ENCODE measurements at regions not wholly inside any gene's neighbourhood (a gene's known extent, or its start where the extent isn't known, plus 50 kb on each side); places are given as distances from the start of the nearest gene placed in this dataset.
"Not testable (repeated sequence)": the region's sequence is repeated elsewhere in the genome, so short reads cannot be mapped to it uniquely, and the experiment has no call there.

DNA sequence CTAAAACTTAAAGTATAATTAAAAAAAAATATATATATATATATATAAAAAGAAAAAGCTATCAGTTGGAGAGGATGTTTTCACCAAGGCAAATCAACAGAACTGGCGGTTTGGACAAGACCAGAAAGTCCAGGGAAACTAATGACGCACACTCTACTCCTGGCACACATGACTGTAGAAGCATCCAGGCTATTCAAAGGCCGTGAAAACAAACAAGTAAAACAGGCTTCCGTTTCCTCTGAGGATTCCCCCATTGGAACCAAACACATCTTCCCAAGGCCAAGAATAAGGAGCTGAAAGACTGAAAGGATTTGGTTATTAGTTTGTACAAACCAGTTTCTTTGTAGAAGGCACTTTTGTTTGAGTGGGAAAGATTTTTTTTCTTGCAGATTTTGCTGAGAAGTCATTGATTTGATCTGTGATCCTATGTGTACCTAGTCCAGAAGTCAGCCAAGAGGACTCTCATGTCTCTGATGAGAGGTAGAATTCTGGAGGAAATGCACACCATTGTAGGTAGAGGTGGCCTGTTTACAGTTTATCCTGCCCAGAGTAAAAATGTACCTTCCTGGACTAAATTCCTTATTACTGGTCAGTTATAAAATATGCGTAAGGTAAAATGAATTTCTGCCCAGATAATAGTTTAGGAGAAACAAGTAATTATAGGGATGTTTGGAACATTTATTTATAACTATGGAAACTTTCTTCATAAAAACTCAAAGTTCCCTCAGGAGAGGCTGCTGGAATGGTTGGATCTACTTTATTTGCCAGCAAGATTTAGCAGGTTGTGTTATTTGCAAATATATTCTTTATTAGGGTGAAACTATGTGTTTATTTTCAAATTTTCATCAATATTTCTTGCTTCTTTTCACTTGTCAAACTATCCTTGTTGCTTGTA is 66.5 kb downstream of the DMP1 start:
- DNase-seq = peak in 1 of 3 donors; percentile 28
- intact Hi-C loops (cut with DNase I) = no loop called here
- Histone ChIP-seq H3K4me3 (ENCODE audit: low read length) (no peak overlapping the region), H3K27ac (ENCODE audit: low read length) (peak overlapping the region; percentile 84), H3K27me3 (ENCODE audit: control insufficient read depth, insufficient read depth) (no peaks in the 10 kb centered on the region), H3K4me1 (ENCODE audit: control insufficient read depth, insufficient read depth, low read length) (no peaks in the 10 kb centered on the region), H3K9me3 (ENCODE audit: control insufficient read depth, low read length) (no peaks in the 10 kb centered on the region)
- WGBS = 37% methylated on average over 5 of the region's 5 CpGs
- ATAC-seq = peak; percentile 95 to 96

GRCh38 chr4:87717276-87718031 is 67.4 kb downstream of the DMP1 start:
- intact Hi-C loops (cut with DNase I) = no loop called here
- Histone ChIP-seq H3K27me3 (ENCODE audit: control insufficient read depth, insufficient read depth) (no peaks in the 10 kb centered on the region), H3K4me3 (ENCODE audit: low read length) (no peak overlapping the region), H3K9me3 (ENCODE audit: control insufficient read depth, low read length) (no peaks in the 10 kb centered on the region), H3K27ac (ENCODE audit: low read length) (no peak overlapping the region), H3K4me1 (ENCODE audit: control insufficient read depth, insufficient read depth, low read length) (no peaks in the 10 kb centered on the region)
- 53% methylated on average over 7 of the region's 7 CpGs for WGBS
- no peak for DNase-seq
- peak; percentile 74 to 77 for ATAC-seq

DNA sequence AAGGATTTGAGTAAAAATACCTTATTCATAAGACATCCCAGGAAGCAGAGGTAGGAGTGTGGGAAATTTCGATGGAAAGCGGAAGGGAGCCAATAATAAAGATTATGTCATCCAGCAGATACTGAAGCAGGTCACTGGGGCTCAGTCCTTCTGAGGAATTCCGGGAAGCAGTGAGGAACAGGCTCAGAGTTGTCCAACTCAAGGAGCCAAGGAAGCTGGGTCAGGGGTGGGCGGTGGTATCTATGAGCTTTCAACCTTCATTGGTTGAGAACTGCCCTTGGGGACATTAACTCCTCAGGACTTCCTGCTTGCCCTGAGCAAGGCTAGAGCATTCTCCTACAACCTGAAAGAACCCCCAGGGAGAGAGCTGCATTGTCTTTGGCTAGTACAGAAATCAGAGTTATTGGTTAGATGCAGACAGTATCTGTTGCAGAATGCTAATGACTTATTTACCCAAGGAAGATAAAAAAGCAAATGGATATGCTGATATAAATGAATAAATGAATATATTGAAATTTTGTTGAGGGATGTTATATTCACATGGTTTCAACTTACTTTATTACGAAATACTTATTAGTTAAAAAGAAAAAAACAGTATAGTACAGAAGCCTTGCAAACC is 68.2 kb downstream of the DMP1 start:
- Histone ChIP-seq H3K4me1 (ENCODE audit: control insufficient read depth, insufficient read depth, low read length) (no peaks in the 10 kb centered on the region), H3K4me3 (ENCODE audit: low read length) (no peak overlapping the region), H3K27ac (ENCODE audit: low read length) (no peak overlapping the region), H3K27me3 (ENCODE audit: control insufficient read depth, insufficient read depth) (no peaks in the 10 kb centered on the region), H3K9me3 (ENCODE audit: control insufficient read depth, low read length) (no peaks in the 10 kb centered on the region)
- WGBS = 49% methylated on average over 5 of the region's 5 CpGs
- ATAC-seq (peak; percentile 90 to 91), DNase-seq (peak; percentile 50 to 73 (median 66))
- intact Hi-C loops (cut with DNase I) = no loop called here

DNA sequence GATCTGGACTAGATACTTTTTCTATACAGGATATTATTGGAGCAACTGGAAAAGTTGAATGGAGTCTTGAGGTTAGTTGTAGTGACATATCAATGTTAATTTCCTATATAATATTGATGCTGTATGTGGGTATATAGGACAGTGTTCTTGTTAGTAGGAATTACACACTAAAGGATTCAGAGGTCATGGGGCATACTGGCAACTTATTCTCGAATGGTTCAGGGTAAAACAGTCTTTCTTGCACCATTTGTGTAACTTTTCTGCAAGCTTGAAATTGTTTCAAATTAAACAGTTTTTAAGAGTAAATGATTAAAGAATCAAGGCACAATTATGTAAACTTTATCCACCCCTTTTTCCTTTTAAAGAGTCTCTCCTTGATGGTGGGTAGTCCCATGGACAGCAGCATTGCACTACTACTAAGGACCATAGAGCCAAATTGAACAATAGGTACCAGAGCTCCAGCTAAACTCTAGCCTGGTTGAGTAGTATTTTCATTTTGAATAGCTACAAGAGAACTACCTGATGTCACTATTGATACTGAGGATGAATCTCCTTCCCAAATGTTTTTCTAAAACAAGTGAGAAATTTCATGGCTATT is 70.1 kb downstream of the DMP1 start:
- Histone ChIP-seq H3K27ac (ENCODE audit: low read length) (no peak overlapping the region), H3K9me3 (ENCODE audit: control insufficient read depth, low read length) (no peaks in the 10 kb centered on the region), H3K4me1 (ENCODE audit: control insufficient read depth, insufficient read depth, low read length) (no peaks in the 10 kb centered on the region), H3K4me3 (ENCODE audit: low read length) (no peak overlapping the region), H3K27me3 (ENCODE audit: control insufficient read depth, insufficient read depth) (no peaks in the 10 kb centered on the region)
- DNase-seq = no peak
- 78% methylated on average over 1 of the region's 1 CpG for WGBS
- intact Hi-C loops (cut with DNase I) = no loop called here
- no peak for ATAC-seq

DNA sequence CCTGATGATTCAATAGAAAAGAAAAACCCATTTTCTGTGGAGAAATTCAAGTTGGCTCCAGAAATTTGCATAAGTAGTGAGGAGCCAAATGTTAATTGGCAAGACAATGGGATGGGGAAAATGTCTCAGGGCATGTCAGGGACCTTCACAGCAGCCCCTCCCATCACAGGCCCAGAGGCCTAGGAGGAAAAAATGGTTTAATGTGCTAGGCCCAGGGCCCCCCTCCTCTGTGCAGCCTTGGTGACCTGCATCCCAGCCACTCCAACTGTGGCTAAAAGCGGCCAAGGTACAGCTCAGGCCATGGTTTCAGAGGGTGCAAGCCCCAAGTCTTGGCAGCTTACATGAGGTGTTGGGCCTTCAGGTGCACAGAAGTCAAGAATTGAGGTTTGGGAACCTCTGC is 74.1 kb upstream of the IBSP start:
- DNase-seq; H3K27me3 ChIP-seq (ENCODE audit: control insufficient read depth, insufficient read depth); intact Hi-C loops (cut with DNase I); H3K4me3 ChIP-seq (ENCODE audit: low read length); H3K27ac ChIP-seq (ENCODE audit: low read length); H3K9me3 ChIP-seq (ENCODE audit: control insufficient read depth, low read length); ATAC-seq; H3K4me1 ChIP-seq (ENCODE audit: control insufficient read depth, insufficient read depth, low read length): not testable (repeated sequence)
- 83% methylated on average over 1 of the region's 1 CpG for WGBS

- WGBS = 57% methylated on average over 8 of the region's 8 CpGs
These were observed 67.2 kb upstream of the IBSP start for GRCh38 chr4:87732033-87732765.

DNA sequence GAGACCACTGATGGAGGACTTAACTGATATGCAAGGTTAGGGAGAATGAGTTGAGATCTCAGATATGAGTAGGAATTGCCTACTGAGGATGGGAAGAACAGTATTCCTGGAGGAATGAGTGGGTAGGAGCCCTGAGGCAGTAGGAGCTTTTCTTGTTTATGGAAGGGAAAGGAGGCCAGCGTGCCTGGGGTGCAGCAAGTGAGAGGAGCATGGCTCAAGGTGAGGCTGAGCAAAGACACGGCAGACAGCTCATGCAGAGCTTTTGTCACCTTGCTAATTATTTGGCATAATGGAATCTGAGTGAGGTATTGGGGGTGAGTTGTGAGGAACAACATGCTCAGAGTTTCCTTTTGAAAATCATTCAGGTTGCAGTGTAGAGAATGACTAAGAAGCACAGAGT is 65.3 kb upstream of the IBSP start:
- Histone ChIP-seq H3K4me3 (ENCODE audit: low read length) (no peak overlapping the region), H3K27ac (ENCODE audit: low read length) (no peak overlapping the region), H3K27me3 (ENCODE audit: control insufficient read depth, insufficient read depth) (no peaks in the 10 kb centered on the region), H3K9me3 (ENCODE audit: control insufficient read depth, low read length) (no peaks in the 10 kb centered on the region), H3K4me1 (ENCODE audit: control insufficient read depth, insufficient read depth, low read length) (no peaks in the 10 kb centered on the region)
- DNase-seq = no peak
- intact Hi-C loops (cut with DNase I) = no loop called here
- ATAC-seq = no peak
- WGBS = 56% methylated on average over 2 of the region's 2 CpGs

More at GRCh38 chr4:87732033-87732765, 67.2 kb upstream of the IBSP start:
- peak in 1 of 2 donors; percentile 71 for ATAC-seq
- Histone ChIP-seq H3K4me1 (ENCODE audit: control insufficient read depth, insufficient read depth, low read length) (no peaks in the 10 kb centered on the region), H3K27ac (ENCODE audit: low read length) (no peak overlapping the region), H3K27me3 (ENCODE audit: control insufficient read depth, insufficient read depth) (no peaks in the 10 kb centered on the region), H3K9me3 (ENCODE audit: control insufficient read depth, low read length) (no peaks in the 10 kb centered on the region), H3K4me3 (ENCODE audit: low read length) (no peak overlapping the region)
- DNase-seq = no peak
- intact Hi-C loops (cut with DNase I) = no loop called here

DNA sequence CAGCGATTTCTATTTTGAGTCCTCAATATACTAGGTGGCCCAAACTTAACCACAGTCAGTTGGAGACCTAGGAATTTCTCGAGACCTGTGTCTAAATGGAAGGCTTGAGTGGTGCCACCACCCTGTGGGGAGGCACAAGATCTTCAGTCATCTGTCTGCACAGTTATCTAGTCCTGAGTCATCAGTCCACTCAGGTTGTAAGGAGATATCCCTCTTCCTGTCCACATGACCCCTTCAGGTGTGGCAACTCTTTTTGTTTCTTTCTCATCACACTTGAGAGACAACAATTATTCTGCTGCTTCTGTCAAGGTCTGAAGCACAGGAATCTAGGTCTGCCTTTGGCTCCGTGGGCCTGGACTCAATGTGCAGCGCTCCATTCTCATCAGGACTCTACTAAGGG is 64.4 kb upstream of the IBSP start:
- no peaks in the 10 kb centered on the region for H3K4me1 ChIP-seq (ENCODE audit: control insufficient read depth, insufficient read depth, low read length)
- H3K27ac ChIP-seq (ENCODE audit: low read length) = no peak overlapping the region
- H3K9me3 ChIP-seq (ENCODE audit: control insufficient read depth, low read length) = no peaks in the 10 kb centered on the region
- H3K4me3 ChIP-seq (ENCODE audit: low read length) = no peak overlapping the region
- no peak for DNase-seq
- intact Hi-C loops (cut with DNase I) = no loop called here
- ATAC-seq = no peak
- WGBS = 70% methylated on average over 4 of the region's 4 CpGs
- H3K27me3 ChIP-seq (ENCODE audit: control insufficient read depth, insufficient read depth) = no peaks in the 10 kb centered on the region

- ATAC-seq = no peak
- Histone ChIP-seq H3K27me3 (ENCODE audit: control insufficient read depth, insufficient read depth) (no peaks in the 10 kb centered on the region), H3K4me3 (ENCODE audit: low read length) (no peak overlapping the region), H3K27ac (ENCODE audit: low read length) (no peak overlapping the region), H3K9me3 (ENCODE audit: control insufficient read depth, low read length) (no peaks in the 10 kb centered on the region), H3K4me1 (ENCODE audit: control insufficient read depth, insufficient read depth, low read length) (no peaks in the 10 kb centered on the region)
- intact Hi-C loops (cut with DNase I) = no loop called here
- DNase-seq = no peak
These were observed 60.9 kb upstream of the IBSP start for GRCh38 chr4:87738483-87738882.

DNA sequence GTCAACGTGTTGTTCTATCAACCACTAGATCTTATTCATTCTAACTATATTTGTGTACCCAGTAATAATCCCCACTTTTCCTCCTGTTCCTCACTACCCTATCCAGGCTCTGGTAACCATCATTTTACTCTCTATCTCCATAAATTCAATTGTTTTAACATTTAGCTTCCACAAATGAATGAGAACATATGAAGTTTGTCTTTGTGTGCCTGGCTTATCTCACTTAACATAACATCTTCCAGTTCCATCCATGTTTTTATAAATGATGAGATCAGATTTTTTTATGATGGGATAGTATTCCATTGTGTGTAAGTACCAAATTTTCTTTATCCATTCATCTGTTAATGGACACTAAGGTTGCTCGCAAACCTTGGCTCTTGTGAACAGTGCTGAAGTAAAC is 59.9 kb upstream of the IBSP start:
- 93% methylated on average over 2 of the region's 2 CpGs for WGBS
- no peak for DNase-seq
- Histone ChIP-seq H3K27me3 (ENCODE audit: control insufficient read depth, insufficient read depth) (no peaks in the 10 kb centered on the region), H3K4me1 (ENCODE audit: control insufficient read depth, insufficient read depth, low read length) (no peaks in the 10 kb centered on the region), H3K4me3 (ENCODE audit: low read length) (no peak overlapping the region), H3K9me3 (ENCODE audit: control insufficient read depth, low read length) (no peaks in the 10 kb centered on the region), H3K27ac (ENCODE audit: low read length) (no peak overlapping the region)
- intact Hi-C loops (cut with DNase I) = no loop called here
- no peak for ATAC-seq
